CD14-positive monocyte (primary cell): ENCODE measurements at regions not wholly inside any gene's neighbourhood (a gene's known extent, or its start where the extent isn't known, plus 50 kb on each side); places are given as distances from the start of the nearest gene placed in this dataset.

Experiments
- DNase-seq, 3 donors: peaks; one replicate each; pipeline ENCODE4 v3.0.0-alpha.2; 2011 to 2022
- H2AFZ ChIP-seq: 2 replicates; pipeline ENCODE4 v1.6.0; 2012; ENCODE audit warnings: mild to moderate bottlenecking, low read depth, low read length, inconsistent platforms; ENCODE audit not compliant: insufficient read depth, poor library complexity, severe bottlenecking
- H3K27ac ChIP-seq, 2 donors: 1 replicate in 1 of 2; 2 replicates in 1 of 2; pipeline ENCODE4 v1.5.1; 2012 to 2013; ENCODE audit warnings: low read length in 2 of 2, control low read depth in 1 of 2, inconsistent platforms in 1 of 2, low read depth in 1 of 2, mild to moderate bottlenecking in 1 of 2
- H3K27me3 ChIP-seq, 2 donors: one replicate each; pipeline versions ENCODE4 v1.6.0 to v1.6.1; 2011 to 2013; ENCODE audit warnings: low read length in 2 of 2; ENCODE audit not compliant: control insufficient read depth in 2 of 2, insufficient read depth in 2 of 2
- H3K36me3 ChIP-seq, 2 donors: replicated peaks in 1 of 2; 1 replicate in 1 of 2; 2 replicates in 1 of 2; pipeline versions ENCODE4 v1.5.1 to v1.6.1; 2012 to 2013; ENCODE audit warnings: low read length in 2 of 2, control low read depth in 1 of 2, inconsistent platforms in 1 of 2, mild to moderate bottlenecking in 1 of 2; ENCODE audit not compliant: insufficient read depth in 2 of 2, control insufficient read depth in 1 of 2
- H3K4me1 ChIP-seq, 2 donors: 1 replicate in 1 of 2; 2 replicates in 1 of 2; pipeline versions ENCODE4 v1.5.1 to v1.6.1; 2012 to 2013; ENCODE audit warnings: low read length in 2 of 2, control low read depth in 1 of 2, inconsistent platforms in 1 of 2, mild to moderate bottlenecking in 1 of 2, moderate library complexity in 1 of 2; ENCODE audit not compliant: insufficient read depth in 2 of 2, control insufficient read depth in 1 of 2
- H3K4me2 ChIP-seq: replicated peaks from 2 replicates; pipeline ENCODE3; 2012; ENCODE audit warnings: low read length, moderate library complexity, mild to moderate bottlenecking; ENCODE audit not compliant: poor library complexity, severe bottlenecking; ENCODE audit errors: extremely low read depth
- H3K4me3 ChIP-seq, 3 experiments: fragments of 200-600 bp in 1 of 3; sonication (generic) in 1 of 3; replicated peaks in 1 of 3; 1 replicate in 2 of 3; 2 replicates in 1 of 3; pipeline ENCODE4 v1.5.1; 2011 to 2013; ENCODE audit warnings: low read length in 3 of 3, mild to moderate bottlenecking in 3 of 3, control low read depth in 2 of 3, low read depth in 2 of 3, inconsistent platforms in 1 of 3, moderate library complexity in 1 of 3
- H3K79me2 ChIP-seq: 2 replicates; pipeline ENCODE4 v1.6.0; 2012; ENCODE audit warnings: mild to moderate bottlenecking, control low read depth, inconsistent platforms, low read length, moderate library complexity; ENCODE audit not compliant: insufficient read depth
- H3K9ac ChIP-seq: 2 replicates; pipeline ENCODE4 v1.6.0; 2017; ENCODE audit warnings: low read length, mild to moderate bottlenecking; ENCODE audit not compliant: insufficient read depth, poor library complexity, severe bottlenecking
- H3K9me3 ChIP-seq, 2 donors: replicated peaks in 1 of 2; 1 replicate in 1 of 2; 2 replicates in 1 of 2; pipeline versions ENCODE4 v1.5.1 to v1.6.1; 2012 to 2013; ENCODE audit warnings: low read length in 2 of 2, control low read depth in 1 of 2; ENCODE audit not compliant: control insufficient read depth in 1 of 2, insufficient read depth in 1 of 2
- H4K20me1 ChIP-seq: 2 replicates; pipeline ENCODE4 v1.6.0; 2012; ENCODE audit warnings: mild to moderate bottlenecking, low read length, control low read depth, moderate library complexity; ENCODE audit not compliant: insufficient read depth
- H3K27ac Mint-ChIP-seq, 7 donors: one replicate each; pipeline ENCODE4 v1.8.0; 2020; ENCODE audit warnings: mild to moderate bottlenecking in 7 of 7, mixed read lengths in 7 of 7, moderate library complexity in 6 of 7, inconsistent platforms in 2 of 7
- H3K27me3 Mint-ChIP-seq, 3 donors: one replicate each; pipeline ENCODE4 v1.8.0; 2021 to 2022; ENCODE audit warnings: low read depth in 3 of 3, mild to moderate bottlenecking in 3 of 3, mixed read lengths in 3 of 3, moderate library complexity in 3 of 3, inconsistent platforms in 1 of 3
- H3K36me3 Mint-ChIP-seq, 2 donors: one replicate each; pipeline ENCODE4 v1.8.0; 2020; ENCODE audit warnings: mixed read lengths in 2 of 2, inconsistent platforms in 1 of 2, mild to moderate bottlenecking in 1 of 2
- H3K4me1 Mint-ChIP-seq: one replicate; pipeline ENCODE4 v1.8.0; 2020; ENCODE audit warnings: mild to moderate bottlenecking, mixed read lengths
- H3K4me3 Mint-ChIP-seq, 2 donors: one replicate each; pipeline ENCODE4 v1.8.0; 2020; ENCODE audit warnings: mild to moderate bottlenecking in 2 of 2, mixed read lengths in 2 of 2, moderate library complexity in 1 of 2
- H3K9me3 Mint-ChIP-seq, 7 donors: one replicate each; pipeline ENCODE4 v1.8.0; 2020 to 2022; ENCODE audit warnings: mixed read lengths in 7 of 7, mild to moderate bottlenecking in 6 of 7, moderate library complexity in 6 of 7, inconsistent platforms in 2 of 7
- WGBS: methylation state at CpG from one replicate; pipeline ENCODE4 v1.1.5; 2013; ENCODE audit warnings: missing lambda C conversion rate; ENCODE audit not compliant: insufficient coverage; 5-methylcytosine and 5-hydroxymethylcytosine counted together
- intact Hi-C, 2 donors: fragments of 100-400 bp; cut with micrococcal nuclease; formaldehyde crosslinking; loops; one replicate each; pipeline versions ENCODE4 v1.15.0 to v1.15.1; 2023
- TF ChIP-seq, protein P1 (sequence below): fragments of 200-600 bp; IDR thresholded peaks from one replicate; pipeline ENCODE4 v1.8.0; 2022; ENCODE audit warnings: antibody characterized with exemption, mild to moderate bottlenecking

DNA sequence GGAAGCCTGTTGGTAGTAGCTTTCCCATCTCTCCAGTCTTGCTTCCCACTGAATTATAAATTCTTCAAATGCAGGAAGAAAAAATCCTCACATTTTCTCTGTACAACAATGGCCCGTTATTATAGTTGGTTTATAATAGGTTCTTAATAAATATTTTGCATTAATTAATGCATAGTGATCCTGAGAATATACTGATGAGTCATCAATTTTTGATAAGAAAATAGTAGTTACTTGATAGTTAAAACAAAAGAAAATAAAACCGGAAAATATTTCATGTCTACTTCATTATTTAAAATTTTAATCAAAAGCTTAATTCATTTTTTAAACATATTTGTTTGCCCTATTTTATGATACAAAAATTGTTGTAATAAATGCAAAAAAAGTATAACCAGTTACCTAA, 762.6 kb downstream of the BRINP1 start:
- Mint-ChIP-seq H3K4me3 (no peak overlapping the region), H3K27ac (no peak overlapping the region), H3K4me1 (no peaks in the 10 kb centered on the region), H3K27me3 (peaks cover 0 to 2% (median 0%) of the 10 kb centered on the region in 3 donors), H3K9me3 (peaks cover 0 to 2% (median 0%) of the 10 kb centered on the region in 7 donors), H3K36me3 (no peaks in the 10 kb centered on the region)
- Histone ChIP-seq H3K4me1 (no peaks in the 10 kb centered on the region), H4K20me1 (no peaks in the 10 kb centered on the region), H3K9ac (no peak overlapping the region), H2AFZ (no peak overlapping the region), H3K27ac (no peak overlapping the region), H3K4me2 (no peak overlapping the region), H3K79me2 (no peaks in the 10 kb centered on the region), H3K9me3 (no peaks in the 10 kb centered on the region), H3K27me3 (no peaks in the 10 kb centered on the region), H3K4me3 (no peak overlapping the region), H3K36me3 (no peaks in the 10 kb centered on the region)
- TF ChIP-seq, protein P1, sequence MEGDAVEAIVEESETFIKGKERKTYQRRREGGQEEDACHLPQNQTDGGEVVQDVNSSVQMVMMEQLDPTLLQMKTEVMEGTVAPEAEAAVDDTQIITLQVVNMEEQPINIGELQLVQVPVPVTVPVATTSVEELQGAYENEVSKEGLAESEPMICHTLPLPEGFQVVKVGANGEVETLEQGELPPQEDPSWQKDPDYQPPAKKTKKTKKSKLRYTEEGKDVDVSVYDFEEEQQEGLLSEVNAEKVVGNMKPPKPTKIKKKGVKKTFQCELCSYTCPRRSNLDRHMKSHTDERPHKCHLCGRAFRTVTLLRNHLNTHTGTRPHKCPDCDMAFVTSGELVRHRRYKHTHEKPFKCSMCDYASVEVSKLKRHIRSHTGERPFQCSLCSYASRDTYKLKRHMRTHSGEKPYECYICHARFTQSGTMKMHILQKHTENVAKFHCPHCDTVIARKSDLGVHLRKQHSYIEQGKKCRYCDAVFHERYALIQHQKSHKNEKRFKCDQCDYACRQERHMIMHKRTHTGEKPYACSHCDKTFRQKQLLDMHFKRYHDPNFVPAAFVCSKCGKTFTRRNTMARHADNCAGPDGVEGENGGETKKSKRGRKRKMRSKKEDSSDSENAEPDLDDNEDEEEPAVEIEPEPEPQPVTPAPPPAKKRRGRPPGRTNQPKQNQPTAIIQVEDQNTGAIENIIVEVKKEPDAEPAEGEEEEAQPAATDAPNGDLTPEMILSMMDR = no peak
- no CpG with 5 or more reads among the region's 2 CpGs for WGBS
- intact Hi-C loops = no loop called here
- DNase-seq = no peak

DNA sequence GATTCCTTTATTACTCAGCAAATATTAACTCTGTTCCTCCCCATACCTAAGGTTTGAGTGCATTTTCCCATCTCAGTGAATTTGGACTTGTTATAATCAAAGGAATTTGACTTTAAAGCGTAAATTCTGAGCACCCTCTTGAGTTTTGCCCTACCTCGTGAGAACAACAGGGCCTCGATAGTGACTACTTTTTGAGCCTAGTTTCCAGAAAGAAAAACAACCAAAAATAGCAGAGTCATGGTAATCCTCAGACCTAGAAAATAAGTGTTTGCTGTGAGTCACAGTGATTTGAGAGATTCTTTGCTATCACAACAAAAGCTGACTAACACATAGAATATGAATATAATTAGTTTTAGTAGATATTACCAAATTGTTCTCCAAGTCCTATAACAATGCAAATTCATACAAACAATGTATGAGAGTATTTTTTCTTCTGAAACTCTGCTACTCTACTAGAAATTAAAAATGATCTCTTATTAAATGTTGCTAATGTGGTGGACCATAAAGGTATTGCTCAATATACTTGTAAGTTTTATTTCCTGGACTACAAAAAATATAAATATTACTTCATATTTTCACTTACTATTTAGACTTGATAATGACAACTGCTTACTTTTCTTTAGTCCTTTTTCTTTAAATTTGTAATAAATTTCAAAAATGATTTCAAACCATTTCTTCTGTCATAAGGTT, 759.7 kb downstream of the BRINP1 start:
- H3K4me2 ChIP-seq = no peak overlapping the region
- H3K27me3 ChIP-seq = no peaks in the 10 kb centered on the region
- no peaks in the 10 kb centered on the region for H3K79me2 ChIP-seq
- TF ChIP-seq, protein P1 = no peak
- 100% methylated on average over 1 of the region's 3 CpGs for WGBS
- no peaks in the 10 kb centered on the region for H3K4me1 Mint-ChIP-seq
- intact Hi-C loops = no loop called here
- no peak overlapping the region for H3K27ac Mint-ChIP-seq
- H2AFZ ChIP-seq = no peak overlapping the region
- no peaks in the 10 kb centered on the region for H3K36me3 ChIP-seq
- DNase-seq = no peak
- no peak overlapping the region for H3K9ac ChIP-seq
- no peak overlapping the region for H3K27ac ChIP-seq
- peaks cover 0 to 2% (median 0%) of the 10 kb centered on the region in 3 donors for H3K27me3 Mint-ChIP-seq
- H3K9me3 ChIP-seq = no peaks in the 10 kb centered on the region
- no peaks in the 10 kb centered on the region for H4K20me1 ChIP-seq
- H3K4me3 ChIP-seq = no peak overlapping the region
- no peaks in the 10 kb centered on the region for H3K36me3 Mint-ChIP-seq
- no peaks in the 10 kb centered on the region for H3K4me1 ChIP-seq
- H3K4me3 Mint-ChIP-seq = no peak overlapping the region
- H3K9me3 Mint-ChIP-seq = peaks cover 0 to 6% (median 2%) of the 10 kb centered on the region in 7 donors
